Fibroblast of lung (primary cell): ENCODE measurements at regions not wholly inside any gene's neighbourhood (a gene's known extent, or its start where the extent isn't known, plus 50 kb on each side); places are given as distances from the start of the nearest gene placed in this dataset.
"Not testable (repeated sequence)": the region's sequence is repeated elsewhere in the genome, so short reads cannot be mapped to it uniquely, and the experiment has no call there.

Source experiments
- DNase-seq, 2 donors: peaks; one replicate each; pipeline versions ENCODE4 v3.0.0 to v3.0.0-alpha.2; 2010; ENCODE audit warnings: low read depth in 2 of 2
- H2AFZ ChIP-seq: 2 replicates; pipeline ENCODE4 v1.5.1; 2012; ENCODE audit warnings: low read length, control low read depth, inconsistent platforms
- H3K27ac ChIP-seq: 2 replicates; pipeline ENCODE4 v1.5.1; 2011; ENCODE audit warnings: low read length, control low read depth; ENCODE audit not compliant: insufficient read depth
- H3K27me3 ChIP-seq: 2 replicates; pipeline ENCODE4 v1.5.1; 2011; ENCODE audit warnings: mild to moderate bottlenecking, low read length; ENCODE audit not compliant: control insufficient read depth, insufficient read depth
- H3K36me3 ChIP-seq: 2 replicates; pipeline ENCODE4 v1.5.1; 2011; ENCODE audit warnings: low read length; ENCODE audit not compliant: control insufficient read depth, insufficient read depth
- H3K4me1 ChIP-seq: 2 replicates; pipeline ENCODE4 v1.5.1; 2011; ENCODE audit warnings: low read length; ENCODE audit not compliant: control insufficient read depth, insufficient read depth; ENCODE audit errors: extremely low read depth
- H3K4me2 ChIP-seq: 2 replicates; pipeline ENCODE4 v1.5.1; 2011; ENCODE audit warnings: low read length, control low read depth; ENCODE audit not compliant: insufficient read depth; ENCODE audit errors: extremely low read depth
- H3K4me3 ChIP-seq, 4 experiments: fragments of 200-600 bp in 1 of 4; sonication (generic) in 1 of 4; replicated peaks in 1 of 4; 2 replicates each; pipeline ENCODE4 v1.5.1; 2011 to 2016; ENCODE audit warnings: low read length in 4 of 4, low read depth in 3 of 4, mild to moderate bottlenecking in 3 of 4, control low read depth in 2 of 4, inconsistent platforms in 1 of 4, mixed read lengths in 1 of 4; ENCODE audit not compliant: insufficient read depth in 1 of 4; ENCODE audit errors: control extremely low read depth in 1 of 4
- H3K79me2 ChIP-seq: 2 replicates; pipeline ENCODE4 v1.5.1; 2012; ENCODE audit warnings: mild to moderate bottlenecking, low read length, inconsistent platforms; ENCODE audit not compliant: control insufficient read depth, insufficient read depth
- H3K9ac ChIP-seq: 2 replicates; pipeline ENCODE4 v1.5.1; 2011; ENCODE audit warnings: mild to moderate bottlenecking, low read length, control low read depth; ENCODE audit not compliant: insufficient read depth
- H3K9me3 ChIP-seq: 2 replicates; pipeline ENCODE4 v1.5.1; 2012; ENCODE audit warnings: low read depth, low read length; ENCODE audit not compliant: control insufficient read depth, insufficient read depth
- H4K20me1 ChIP-seq: 2 replicates; pipeline ENCODE4 v1.5.1; 2011; ENCODE audit warnings: low read length; ENCODE audit not compliant: control insufficient read depth, insufficient read depth; ENCODE audit errors: extremely low read depth
- CTCF ChIP-seq, 2 donors: IDR thresholded peaks in 1 of 2; conservative IDR thresholded peaks in 1 of 2; 1 replicate in 1 of 2; 2 replicates in 1 of 2; pipeline ENCODE4 v1.5.1; 2011 to 2012; ENCODE audit warnings: low read length in 2 of 2, control low read depth in 1 of 2, inconsistent platforms in 1 of 2, low read depth in 1 of 2, mild to moderate bottlenecking in 1 of 2
- EZH2 ChIP-seq: IDR thresholded peaks from 2 replicates; pipeline ENCODE4 v1.5.1; 2012; ENCODE audit warnings: low read length, control low read depth, mild to moderate bottlenecking; ENCODE audit errors: missing control alignments

- no peaks in the 10 kb centered on the region for H3K9me3 ChIP-seq
- H3K79me2 ChIP-seq = no peaks in the 10 kb centered on the region
- H3K9ac ChIP-seq = no peak overlapping the region
- no peaks in the 10 kb centered on the region for H3K27me3 ChIP-seq
- H3K36me3 ChIP-seq = no peaks in the 10 kb centered on the region
- TF ChIP-seq EZH2 = no peak
- H3K27ac ChIP-seq = no peak overlapping the region
- no peak overlapping the region for H2AFZ ChIP-seq
- DNase-seq = peak in 1 of 2 donors; percentile 6
- H4K20me1 ChIP-seq = no peaks in the 10 kb centered on the region
- H3K4me2 ChIP-seq = no peak overlapping the region
- H3K4me1 ChIP-seq = no peaks in the 10 kb centered on the region
- H3K4me3 ChIP-seq = no peak overlapping the region
Observed at GRCh38 chr7:34445653-34446052, 212.4 kb upstream of the NPSR1 start.

- not testable (repeated sequence) for H3K9ac ChIP-seq, H3K4me2 ChIP-seq, H3K27ac ChIP-seq, H3K4me3 ChIP-seq, H3K9me3 ChIP-seq, H3K36me3 ChIP-seq, H3K27me3 ChIP-seq, H3K79me2 ChIP-seq, H2AFZ ChIP-seq, H3K4me1 ChIP-seq, H4K20me1 ChIP-seq
- DNase-seq = peak in 1 of 2 donors; percentile 50
Observed at GRCh38 chr7:34448531-34448930, 209.5 kb upstream of the NPSR1 start.

GRCh38 chr7:34449765-34450164 is 208.3 kb upstream of the NPSR1 start:
- Histone ChIP-seq H3K4me3 (no peak overlapping the region), H3K4me1 (no peaks in the 10 kb centered on the region), H3K27me3 (no peaks in the 10 kb centered on the region), H3K9ac (no peak overlapping the region), H4K20me1 (no peaks in the 10 kb centered on the region), H2AFZ (no peak overlapping the region), H3K79me2 (no peaks in the 10 kb centered on the region), H3K9me3 (no peaks in the 10 kb centered on the region), H3K4me2 (no peak overlapping the region), H3K27ac (no peak overlapping the region), H3K36me3 (no peaks in the 10 kb centered on the region)
- TF ChIP-seq CTCF (conservative IDR thresholded peaks at IDR 0.05 in 1 of 2, IDR thresholded peaks at IDR 0.05 in 1 of 2; ENCODE audit: low read depth in 1 of 2, low read length in 2 of 2) = no peak
- TF ChIP-seq EZH2 = no peak
- no peak for DNase-seq

- Histone ChIP-seq H4K20me1 (no peaks in the 10 kb centered on the region), H3K9ac (no peak overlapping the region), H3K4me1 (no peaks in the 10 kb centered on the region), H2AFZ (no peak overlapping the region), H3K4me3 (no peak overlapping the region), H3K9me3 (no peaks in the 10 kb centered on the region), H3K36me3 (no peaks in the 10 kb centered on the region), H3K79me2 (no peaks in the 10 kb centered on the region), H3K4me2 (no peak overlapping the region), H3K27ac (no peak overlapping the region), H3K27me3 (no peaks in the 10 kb centered on the region)
- TF ChIP-seq CTCF (conservative IDR thresholded peaks at IDR 0.05 in 1 of 2, IDR thresholded peaks at IDR 0.05 in 1 of 2; ENCODE audit: low read depth in 1 of 2, low read length in 2 of 2) = no peak
- TF ChIP-seq EZH2 = no peak
- DNase-seq = no peak
Observed at GRCh38 chr7:34451183-34451582, 206.8 kb upstream of the NPSR1 start.
